Ecto neural progenitor cell (in vitro differentiated cells): ENCODE measurements at regions not wholly inside any gene's neighbourhood (a gene's known extent, or its start where the extent isn't known, plus 50 kb on each side); places are given as distances from the start of the nearest gene placed in this dataset.

Experiments
- DNase-seq: peaks from one replicate; pipeline ENCODE4 v3.0.0-alpha.2; 2018; ENCODE audit warnings: low spot score

- DNase-seq = no peak
Observed at GRCh38 chr7:84617265-84618030, 422.9 kb upstream of the SEMA3A start.

- no peak for DNase-seq
Observed at GRCh38 chr7:84614821-84615501, 420.4 kb upstream of the SEMA3A start.

- no peak for DNase-seq
Observed at GRCh38 chr7:84612981-84613681, 418.5 kb upstream of the SEMA3A start.

GRCh38 chr7:84611391-84611790, 416.8 kb upstream of the SEMA3A start:
- DNase-seq = no peak

GRCh38 chr7:84610390-84610789, 415.8 kb upstream of the SEMA3A start:
- DNase-seq = no peak

- DNase-seq = no peak
Observed at GRCh38 chr7:84605301-84605700, 410.7 kb upstream of the SEMA3A start.

GRCh38 chr7:84603545-84603944, 409.0 kb upstream of the SEMA3A start:
- no peak for DNase-seq

GRCh38 chr7:84595026-84595425, 400.4 kb upstream of the SEMA3A start:
- DNase-seq = no peak

- DNase-seq = no peak
Observed at GRCh38 chr7:84591897-84592296, 397.3 kb upstream of the SEMA3A start.

- no peak for DNase-seq
Observed at GRCh38 chr7:84589012-84589411, 394.4 kb upstream of the SEMA3A start.

GRCh38 chr7:84583331-84583730, 388.7 kb upstream of the SEMA3A start:
- DNase-seq = no peak

- no peak for DNase-seq
Observed at GRCh38 chr7:84582747-84583146, 388.2 kb upstream of the SEMA3A start.

- no peak for DNase-seq
Observed at GRCh38 chr7:84578825-84579224, 384.2 kb upstream of the SEMA3A start.

- DNase-seq = no peak
Observed at GRCh38 chr7:84568781-84569180, 374.2 kb upstream of the SEMA3A start.

- DNase-seq = no peak
Observed at GRCh38 chr7:84565345-84566074, 370.9 kb upstream of the SEMA3A start.

GRCh38 chr7:84553711-84554110, 359.1 kb upstream of the SEMA3A start:
- DNase-seq = no peak

- DNase-seq = no peak
Observed at GRCh38 chr7:84549409-84549808, 354.8 kb upstream of the SEMA3A start.

GRCh38 chr7:84548366-84549365, 354.1 kb upstream of the SEMA3A start:
- no peak for DNase-seq

GRCh38 chr7:84547331-84547730, 352.7 kb upstream of the SEMA3A start:
- no peak for DNase-seq

- peak; percentile 47 for DNase-seq
Observed at GRCh38 chr7:84546403-84546802, 351.8 kb upstream of the SEMA3A start.

- DNase-seq = no peak
Observed at GRCh38 chr7:84538268-84538667, 343.7 kb upstream of the SEMA3A start.
